ENCODE measurements at regions not wholly inside any gene's neighbourhood (a gene's known extent, or its start where the extent isn't known, plus 50 kb on each side); places are given as distances from the start of the nearest gene placed in this dataset.
"Not testable (repeated sequence)": the region's sequence is repeated elsewhere in the genome, so short reads cannot be mapped to it uniquely, and the experiment has no call there.

- DNase-seq (ENCODE audit: low spot score): no peak
These were observed 297.4 kb upstream of the MAGEC2 start for GRCh38 chrX:142502441-142502840.

GRCh38 chrX:142499992-142500391 lies 294.9 kb upstream of the MAGEC2 start:
- no peak for DNase-seq (ENCODE audit: low spot score)

- DNase-seq (ENCODE audit: low spot score): no peak
These were observed 278.9 kb upstream of the MAGEC2 start for GRCh38 chrX:142483965-142484364.

GRCh38 chrX:142446349-142446748 lies 241.3 kb upstream of the MAGEC2 start:
- no peak for DNase-seq (ENCODE audit: low spot score)

DNA sequence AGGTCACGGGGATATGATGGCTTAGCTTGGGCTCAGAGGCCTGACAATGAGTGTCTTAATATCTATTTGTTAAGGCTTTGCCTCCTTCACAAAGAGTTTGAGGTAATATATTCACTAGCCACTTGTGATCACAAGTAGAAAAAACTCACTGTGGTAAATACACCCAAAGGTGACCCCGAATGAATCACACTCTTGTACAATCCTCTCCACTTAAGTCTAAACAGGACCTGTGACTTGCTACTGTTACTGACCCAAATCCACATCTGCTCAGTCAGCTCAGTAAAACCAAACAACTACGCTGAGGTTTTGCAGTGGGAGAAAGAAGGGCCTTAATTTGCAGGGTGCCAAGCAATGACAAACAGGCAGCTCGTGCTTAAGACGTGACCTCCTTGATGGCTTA lies 223.8 kb upstream of the MAGEC2 start:
- DNase-seq (ENCODE audit: low spot score): no peak

DNA sequence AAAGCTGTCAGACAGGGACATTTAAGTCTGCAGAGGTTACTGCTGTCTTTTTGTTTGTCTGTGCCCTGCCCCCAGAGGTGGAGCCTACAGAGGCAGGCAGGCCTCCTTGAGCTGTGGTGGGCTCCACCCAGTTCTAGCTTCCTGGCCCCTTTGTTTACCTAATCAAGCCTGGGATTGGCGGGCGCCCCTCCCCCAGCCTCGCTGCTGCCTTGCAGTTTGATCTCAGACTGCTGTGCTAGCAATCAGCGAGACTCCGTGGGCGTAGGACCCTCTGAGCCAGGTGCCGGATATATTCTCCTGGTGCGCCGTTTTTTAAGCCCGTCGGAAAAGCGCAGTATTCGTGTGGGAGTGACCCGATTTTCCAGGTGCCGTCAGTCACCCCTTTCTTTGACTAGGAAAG lies 185.9 kb upstream of the MAGEC2 start:
- DNase-seq (ENCODE audit: low spot score): not testable (repeated sequence)

DNA sequence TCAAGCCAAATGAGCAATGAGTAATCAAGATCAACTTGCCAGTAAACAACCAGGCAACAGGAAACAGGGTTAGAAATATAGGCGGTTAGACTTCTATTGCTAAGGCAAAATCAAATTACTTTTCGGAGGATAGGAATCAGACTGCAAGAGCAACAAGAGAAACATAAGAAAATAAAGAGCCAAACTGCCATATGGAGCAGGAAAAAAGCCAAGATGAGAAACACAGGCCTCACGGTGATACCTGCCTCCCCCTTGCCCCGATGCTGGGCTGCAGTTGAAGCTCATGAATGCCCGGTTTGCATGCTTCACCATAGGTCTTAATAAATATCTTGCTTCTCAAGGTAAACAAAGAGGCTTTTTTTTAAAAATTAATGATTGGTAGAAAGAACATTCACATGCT lies 158.4 kb upstream of the MAGEC2 start:
- no peak for DNase-seq (ENCODE audit: low spot score)

- no peak for DNase-seq (ENCODE audit: low spot score)
These were observed 154.2 kb upstream of the MAGEC2 start for GRCh38 chrX:142359331-142359730.

DNA sequence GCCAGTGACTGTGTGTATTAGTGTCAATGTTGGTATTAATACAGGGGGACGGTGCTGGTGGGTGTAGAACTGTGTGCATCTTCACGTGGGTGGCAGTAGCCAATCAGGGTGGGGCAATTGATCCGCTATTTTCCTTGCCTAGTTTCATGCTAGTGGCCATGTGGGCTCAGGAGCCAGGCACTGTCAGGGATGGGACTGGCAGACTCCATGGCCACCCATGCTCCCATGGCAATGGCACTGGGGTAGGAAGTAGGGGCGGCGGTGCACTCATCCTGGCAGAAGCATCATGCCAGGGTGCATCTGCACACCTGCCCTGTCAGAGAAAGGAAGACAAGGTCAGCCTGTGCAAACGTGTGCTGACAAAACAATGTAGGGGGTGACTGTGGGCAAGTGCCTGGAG lies 122.1 kb upstream of the MAGEC2 start:
- no peak for DNase-seq (ENCODE audit: low spot score)

DNA sequence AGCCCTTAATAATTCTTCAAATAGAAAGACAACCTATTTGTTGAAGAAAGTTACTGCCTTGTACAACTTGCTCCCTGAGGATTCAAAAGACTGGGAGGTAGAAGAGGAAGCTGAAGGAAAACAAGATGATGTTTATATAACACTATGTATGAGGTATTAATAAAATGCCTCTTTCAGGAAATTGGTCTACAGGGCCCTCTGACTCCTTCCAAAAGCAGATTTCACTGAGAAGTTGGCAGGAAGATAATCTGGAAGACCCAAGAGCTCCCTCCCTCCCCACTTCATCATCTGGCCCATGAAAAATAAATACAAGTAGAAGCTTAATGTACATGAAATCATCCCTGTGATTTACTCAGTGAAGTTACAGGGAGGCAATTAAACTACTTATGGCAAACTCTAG lies 107.5 kb upstream of the MAGEC2 start:
- no peak for DNase-seq (ENCODE audit: low spot score)

DNA sequence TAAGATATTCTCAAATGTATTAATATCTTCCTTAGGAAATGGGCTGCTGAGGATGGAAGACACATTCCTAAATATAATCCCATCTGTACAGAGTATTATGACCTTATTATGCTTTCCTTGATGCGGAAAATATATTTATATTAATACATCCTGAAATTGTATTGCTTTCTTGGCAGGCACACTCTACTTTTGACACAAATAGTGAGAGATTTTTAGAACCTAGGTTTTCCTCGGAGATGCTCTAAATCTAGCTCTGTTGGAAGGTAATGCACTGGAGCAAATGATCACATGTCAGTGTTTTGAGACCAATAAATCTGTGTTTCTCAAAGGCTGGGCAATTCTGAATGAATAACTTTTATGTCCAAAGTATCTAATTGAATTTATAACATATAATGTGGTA lies 94.3 kb upstream of the MAGEC2 start:
- DNase-seq (ENCODE audit: low spot score): no peak

DNA sequence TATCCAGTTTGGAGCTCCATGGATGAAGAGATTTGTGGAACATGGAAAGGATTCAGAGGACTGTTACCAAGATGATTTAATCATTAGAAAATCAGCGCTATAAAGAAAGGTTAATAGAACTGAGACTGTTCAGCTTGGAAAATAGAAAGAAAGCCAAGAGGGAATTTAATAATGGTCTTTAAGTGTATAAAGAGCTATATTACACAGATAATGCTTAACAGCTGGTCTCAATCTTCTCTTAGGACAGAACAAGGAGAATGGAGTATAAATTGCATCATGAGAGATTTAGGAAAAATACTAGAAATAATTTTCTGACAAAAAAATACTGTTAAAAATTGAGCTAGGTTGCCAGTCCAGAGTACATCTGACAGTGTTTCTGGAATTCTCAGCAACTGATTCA lies 91.3 kb upstream of the MAGEC2 start:
- DNase-seq (ENCODE audit: low spot score): no peak

- DNase-seq (ENCODE audit: low spot score): no peak
These were observed 90.1 kb upstream of the MAGEC2 start for GRCh38 chrX:142295190-142295589.

GRCh38 chrX:142270166-142270565 lies 65.1 kb upstream of the MAGEC2 start:
- not testable (repeated sequence) for DNase-seq (ENCODE audit: low spot score)

GRCh38 chrX:142266417-142266816 lies 61.3 kb upstream of the MAGEC2 start:
- DNase-seq (ENCODE audit: low spot score): no peak

DNA sequence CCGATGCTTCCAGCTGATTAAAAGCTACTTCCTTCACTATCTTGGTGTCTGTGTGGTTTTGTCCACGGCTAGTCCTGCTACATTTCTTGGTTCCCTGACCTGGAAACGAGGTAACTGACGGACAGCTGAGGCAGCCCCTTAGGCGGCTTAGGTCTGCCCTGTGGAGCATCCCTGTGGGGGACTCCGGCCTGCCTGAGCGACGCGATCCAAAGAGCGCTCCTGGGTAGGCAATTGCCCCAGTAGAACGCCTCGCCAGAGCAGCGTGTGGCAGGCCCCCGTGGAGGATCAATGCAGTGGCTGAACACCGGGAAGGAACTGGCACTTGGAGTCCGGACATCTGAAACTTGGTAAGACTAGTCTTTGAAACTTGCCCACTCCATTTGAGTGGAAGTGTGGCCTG lies 60.5 kb upstream of the MAGEC2 start:
- not testable (repeated sequence) for DNase-seq (ENCODE audit: low spot score)

DNA sequence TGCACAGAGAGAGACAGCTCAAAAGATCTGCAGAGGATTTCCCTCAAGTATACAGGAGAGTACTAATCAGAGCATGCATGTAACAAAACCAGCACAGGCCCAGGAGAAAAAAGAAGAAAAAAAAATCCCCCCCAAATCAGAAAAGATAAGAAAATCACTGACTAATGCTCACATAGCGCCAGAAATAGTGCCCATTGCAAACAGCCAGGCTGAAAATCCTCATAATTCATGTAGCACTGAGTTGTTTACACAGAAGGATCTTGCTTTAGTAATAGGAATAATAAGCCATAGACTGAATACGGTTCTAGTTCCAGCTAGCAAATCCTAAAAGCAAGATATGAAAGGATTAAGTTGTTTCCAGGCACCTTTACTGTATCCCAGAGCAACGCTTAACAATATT lies 51.8 kb upstream of the MAGEC2 start:
- no peak for DNase-seq (ENCODE audit: low spot score)

Small RNAs in the stretch of these regions (small RNA-seq; reads per million reads assigned to genes)
- 0 reads per million in 2 experiments for gene RNA5SP516
